DMS53 treated with DMSO at 0.1 percent for 48 hours (cell line): ENCODE measurements at regions not wholly inside any gene's neighbourhood (a gene's known extent, or its start where the extent isn't known, plus 50 kb on each side); places are given as distances from the start of the nearest gene placed in this dataset.

Experiments used
- DNase-seq: peaks from one replicate; lab custom pipeline; 2025; ENCODE audit not compliant: unreplicated experiment; lab: John Stamatoyannopoulos, UW

GRCh38 chr1:195584870-195585624 is 1023.2 kb downstream of the KCNT2 start:
- no peak for DNase-seq

GRCh38 chr1:195580988-195581387 is 1027.3 kb downstream of the KCNT2 start:
- peak; percentile 2 for DNase-seq

- no peak for DNase-seq
These were observed 1030.5 kb downstream of the KCNT2 start for GRCh38 chr1:195577748-195578147.

GRCh38 chr1:195576641-195577040 is 1031.6 kb downstream of the KCNT2 start:
- no peak for DNase-seq

- no peak for DNase-seq
These were observed 1033.7 kb downstream of the KCNT2 start for GRCh38 chr1:195574511-195574910.

- DNase-seq = no peak
These were observed 1038.3 kb downstream of the KCNT2 start for GRCh38 chr1:195569934-195570333.

GRCh38 chr1:195568389-195568788 is 1039.9 kb downstream of the KCNT2 start:
- DNase-seq = no peak

- no peak for DNase-seq
These were observed 1046.2 kb downstream of the KCNT2 start for GRCh38 chr1:195562074-195562473.

- no peak for DNase-seq
These were observed 1058.0 kb downstream of the KCNT2 start for GRCh38 chr1:195550071-195550862.

- DNase-seq = no peak
These were observed 1077.3 kb downstream of the KCNT2 start for GRCh38 chr1:195530961-195531360.

GRCh38 chr1:195529881-195530280 is 1078.4 kb downstream of the KCNT2 start:
- no peak for DNase-seq

- DNase-seq = no peak
These were observed 1087.5 kb downstream of the KCNT2 start for GRCh38 chr1:195520757-195521156.

GRCh38 chr1:195516036-195516435 is 1092.2 kb downstream of the KCNT2 start:
- DNase-seq = no peak

GRCh38 chr1:195511501-195511900 is 1096.7 kb downstream of the KCNT2 start:
- no peak for DNase-seq

GRCh38 chr1:195501118-195501517 is 1107.1 kb downstream of the KCNT2 start:
- no peak for DNase-seq

- DNase-seq = no peak
These were observed 1112.3 kb downstream of the KCNT2 start for GRCh38 chr1:195495720-195496635.

- no peak for DNase-seq
These were observed 1126.1 kb downstream of the KCNT2 start for GRCh38 chr1:195482137-195482536.

- no peak for DNase-seq
These were observed 1126.9 kb downstream of the KCNT2 start for GRCh38 chr1:195481293-195481692.

- DNase-seq = no peak
These were observed 1132.7 kb downstream of the KCNT2 start for GRCh38 chr1:195475568-195475967.

- no peak for DNase-seq
These were observed 1135.9 kb downstream of the KCNT2 start for GRCh38 chr1:195472291-195472690.

GRCh38 chr1:195466639-195467038 is 1141.6 kb downstream of the KCNT2 start:
- DNase-seq = no peak
